CD8-positive, alpha-beta memory T cell (primary cell): ENCODE measurements at regions not wholly inside any gene's neighbourhood (a gene's known extent, or its start where the extent isn't known, plus 50 kb on each side); places are given as distances from the start of the nearest gene placed in this dataset.

ENCODE experiments used
- CTCF ChIA-PET: fragments of 350-600 bp; sonication (Branson Sonifier 250); formaldehyde crosslinking; loops from one replicate; lab custom pipeline; 2021; ENCODE audit warnings: antibody characterized with exemption; lab: Charles Lee
- POLR2A ChIA-PET: fragments of 350-600 bp; sonication (Branson Sonifier 250); formaldehyde crosslinking; loops from one replicate; lab custom pipeline; 2021; ENCODE audit warnings: antibody characterized with exemption; lab: Charles Lee
- DNase-seq, 5 donors: peaks; one replicate each; pipeline versions ENCODE4 v3.0.0 to v3.0.0-alpha.2; 2020 to 2022; ENCODE audit warnings: mixed read lengths in 1 of 5
- H3K27ac ChIP-seq: one replicate; pipeline ENCODE4 v1.7.0; 2013; ENCODE audit warnings: low read depth, mild to moderate bottlenecking, low read length, moderate library complexity
- H3K27me3 ChIP-seq: 2 replicates; pipeline ENCODE4 v1.7.0; 2013; ENCODE audit warnings: low read length, mild to moderate bottlenecking; ENCODE audit not compliant: insufficient read depth, poor library complexity, severe bottlenecking
- H3K36me3 ChIP-seq: 2 replicates; pipeline ENCODE4 v1.7.0; 2013; ENCODE audit warnings: mild to moderate bottlenecking, low read length, moderate library complexity; ENCODE audit not compliant: insufficient read depth
- H3K4me1 ChIP-seq: 2 replicates; pipeline ENCODE4 v1.7.0; 2013; ENCODE audit warnings: mild to moderate bottlenecking, low read length, moderate library complexity; ENCODE audit not compliant: insufficient read depth
- H3K4me3 ChIP-seq: 2 replicates; pipeline ENCODE4 v1.7.0; 2013; ENCODE audit warnings: mild to moderate bottlenecking, low read length
- H3K9me3 ChIP-seq: 2 replicates; pipeline ENCODE4 v1.7.0; 2013; ENCODE audit warnings: mild to moderate bottlenecking, low read length
- H3K27ac Mint-ChIP-seq, 8 donors: one replicate each; pipeline ENCODE4 v1.8.0; 2020 to 2021; ENCODE audit warnings: mixed read lengths in 8 of 8, mild to moderate bottlenecking in 6 of 8, inconsistent platforms in 3 of 8, moderate library complexity in 3 of 8
- H3K27me3 Mint-ChIP-seq, 2 donors: one replicate each; pipeline ENCODE4 v1.8.0; 2020 to 2021; ENCODE audit warnings: mixed read lengths in 2 of 2, mild to moderate bottlenecking in 1 of 2, moderate library complexity in 1 of 2
- H3K36me3 Mint-ChIP-seq, 3 donors: one replicate each; pipeline ENCODE4 v1.8.0; 2020 to 2021; ENCODE audit warnings: mixed read lengths in 3 of 3, inconsistent platforms in 1 of 3, mild to moderate bottlenecking in 1 of 3
- H3K4me1 Mint-ChIP-seq, 3 donors: one replicate each; pipeline ENCODE4 v1.8.0; 2020 to 2021; ENCODE audit warnings: mixed read lengths in 3 of 3, inconsistent platforms in 1 of 3, mild to moderate bottlenecking in 1 of 3
- H3K4me3 Mint-ChIP-seq, 7 donors: one replicate each; pipeline ENCODE4 v1.8.0; 2020 to 2021; ENCODE audit warnings: mixed read lengths in 7 of 7, mild to moderate bottlenecking in 6 of 7, moderate library complexity in 4 of 7, inconsistent platforms in 2 of 7
- H3K9me3 Mint-ChIP-seq, 5 donors: one replicate each; pipeline ENCODE4 v1.8.0; 2020 to 2022; ENCODE audit warnings: mixed read lengths in 5 of 5, mild to moderate bottlenecking in 3 of 5, moderate library complexity in 2 of 5, inconsistent platforms in 1 of 5

DNA sequence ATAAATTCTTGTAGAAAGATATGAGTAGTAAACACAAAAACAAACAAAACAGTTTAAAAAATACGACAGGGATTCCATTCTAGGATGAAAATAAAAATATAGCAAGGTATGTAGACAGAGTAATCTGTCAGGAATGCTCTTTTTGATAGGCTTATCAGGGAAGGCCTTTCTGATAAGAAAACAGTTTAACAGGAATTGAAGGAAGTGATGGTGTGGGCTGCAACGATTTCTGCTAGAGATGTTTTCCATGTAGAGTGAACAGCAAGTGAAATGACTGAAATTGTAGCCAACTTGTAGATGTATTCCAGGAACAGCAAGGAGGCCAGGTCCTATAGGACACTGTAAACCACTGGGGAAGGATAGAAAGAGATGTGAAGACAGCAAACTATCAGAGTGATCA is 689.7 kb upstream of the GJE1 start:
- Histone ChIP-seq H3K27ac (no peak overlapping the region), H3K27me3 (no peaks in the 10 kb centered on the region), H3K36me3 (no peaks in the 10 kb centered on the region), H3K4me3 (no peak overlapping the region), H3K4me1 (no peaks in the 10 kb centered on the region), H3K9me3 (no peaks in the 10 kb centered on the region)
- no peak for DNase-seq
- no peak overlapping the region for H3K27ac Mint-ChIP-seq
- no peaks in the 10 kb centered on the region for H3K36me3 Mint-ChIP-seq
- no peak overlapping the region for H3K4me3 Mint-ChIP-seq
- ChIA-PET CTCF (no interaction called here), POLR2A (no interaction called here)
- peaks cover 0 to 4% (median 0%) of the 10 kb centered on the region in 5 donors for H3K9me3 Mint-ChIP-seq
- no peaks in the 10 kb centered on the region for H3K4me1 Mint-ChIP-seq
- H3K27me3 Mint-ChIP-seq, result peaks cover 2 to 5% of the 10 kb centered on the region in 2 donors

DNA sequence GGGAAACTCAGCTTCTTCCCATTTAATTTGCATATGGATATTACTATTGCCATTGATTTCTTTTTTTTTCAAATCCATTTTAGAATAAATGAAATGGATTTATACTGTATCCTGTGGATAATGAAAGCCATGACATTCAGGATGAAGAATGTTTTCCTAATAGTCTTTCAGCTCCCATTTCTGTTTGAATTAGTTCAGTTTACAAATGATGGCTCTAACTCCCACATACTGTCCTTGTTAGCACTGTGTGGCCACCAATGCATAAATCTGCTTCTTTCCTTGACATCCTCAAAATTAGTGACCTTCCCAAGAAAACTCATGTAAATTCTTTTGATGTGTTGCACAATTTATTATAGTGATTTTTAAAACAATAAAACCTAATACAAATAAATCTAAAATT is 693.2 kb upstream of the GJE1 start:
- Mint-ChIP-seq H3K27me3 (peaks cover 0 to 2% of the 10 kb centered on the region in 2 donors), H3K4me3 (no peak overlapping the region), H3K36me3 (no peaks in the 10 kb centered on the region), H3K4me1 (no peaks in the 10 kb centered on the region), H3K9me3 (peaks cover 0 to 4% (median 0%) of the 10 kb centered on the region in 5 donors), H3K27ac (no peak overlapping the region)
- Histone ChIP-seq H3K9me3 (no peaks in the 10 kb centered on the region), H3K4me1 (no peaks in the 10 kb centered on the region), H3K27me3 (no peaks in the 10 kb centered on the region), H3K36me3 (no peaks in the 10 kb centered on the region), H3K27ac (no peak overlapping the region), H3K4me3 (no peak overlapping the region)
- DNase-seq, result no peak
- ChIA-PET CTCF (no interaction called here), POLR2A (no interaction called here)

DNA sequence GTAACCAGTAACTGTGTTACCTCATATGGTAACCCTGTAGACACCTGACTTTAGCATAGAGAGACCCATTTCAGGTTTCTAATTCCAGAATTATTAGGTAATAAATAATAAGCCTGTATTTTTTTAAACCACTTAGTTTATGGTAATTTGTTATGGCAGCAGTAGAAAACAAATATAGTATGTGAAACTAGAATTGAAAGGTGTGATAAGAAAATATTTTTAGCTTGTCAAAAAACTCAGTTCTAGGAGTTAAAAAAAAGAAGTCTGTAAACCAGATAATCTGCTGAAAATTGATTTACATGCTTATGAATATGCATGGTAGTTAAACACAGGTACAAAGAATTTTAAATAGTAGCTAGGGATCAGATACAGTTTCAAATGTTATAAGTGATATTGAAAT is 695.0 kb upstream of the GJE1 start:
- Mint-ChIP-seq H3K27me3 (peaks cover 0 to 2% of the 10 kb centered on the region in 2 donors), H3K4me3 (no peak overlapping the region), H3K27ac (no peak overlapping the region), H3K36me3 (no peaks in the 10 kb centered on the region), H3K4me1 (no peaks in the 10 kb centered on the region), H3K9me3 (peaks cover 0 to 4% (median 0%) of the 10 kb centered on the region in 5 donors)
- no peaks in the 10 kb centered on the region for H3K4me1 ChIP-seq
- ChIA-PET POLR2A (interaction anchor here (0.7 kb wide), 1 partner anchor 116 kb away, joined by 3 read pairs; no protein-coding TSS in a partner anchor), CTCF (no interaction called here)
- H3K27ac ChIP-seq, result no peak overlapping the region
- H3K27me3 ChIP-seq, result no peaks in the 10 kb centered on the region
- H3K4me3 ChIP-seq, result no peak overlapping the region
- H3K36me3 ChIP-seq, result no peaks in the 10 kb centered on the region
- H3K9me3 ChIP-seq, result no peaks in the 10 kb centered on the region
- no peak for DNase-seq

DNA sequence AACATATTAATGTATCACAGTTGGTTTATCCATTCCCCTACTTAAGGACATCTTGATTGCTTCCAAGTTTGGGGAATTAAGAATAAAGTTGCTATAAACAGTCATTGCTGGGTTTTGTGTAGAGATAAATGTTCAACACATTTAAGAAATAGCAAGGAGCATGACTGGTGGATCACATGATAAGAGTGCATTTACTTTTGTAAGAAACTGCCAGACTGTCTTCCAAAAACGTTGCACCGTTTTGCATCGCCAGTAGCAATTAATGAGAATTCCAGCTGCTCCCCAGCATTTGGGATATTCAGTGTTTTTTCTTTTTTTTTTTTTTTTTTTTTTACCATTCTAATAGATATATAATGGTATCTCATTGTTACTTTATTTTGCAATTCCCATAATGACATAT is 695.7 kb upstream of the GJE1 start:
- H3K36me3 Mint-ChIP-seq, result no peaks in the 10 kb centered on the region
- H3K9me3 Mint-ChIP-seq, result peaks cover 0 to 4% (median 0%) of the 10 kb centered on the region in 5 donors
- Histone ChIP-seq H3K9me3 (no peaks in the 10 kb centered on the region), H3K36me3 (no peaks in the 10 kb centered on the region), H3K27ac (no peak overlapping the region), H3K4me1 (no peaks in the 10 kb centered on the region), H3K27me3 (no peaks in the 10 kb centered on the region), H3K4me3 (no peak overlapping the region)
- H3K27ac Mint-ChIP-seq, result no peak overlapping the region
- peaks cover 0 to 2% of the 10 kb centered on the region in 2 donors for H3K27me3 Mint-ChIP-seq
- DNase-seq, result no peak
- no peaks in the 10 kb centered on the region for H3K4me1 Mint-ChIP-seq
- H3K4me3 Mint-ChIP-seq, result no peak overlapping the region
- POLR2A ChIA-PET, result no interaction called here
- CTCF ChIA-PET, result no interaction called here

DNA sequence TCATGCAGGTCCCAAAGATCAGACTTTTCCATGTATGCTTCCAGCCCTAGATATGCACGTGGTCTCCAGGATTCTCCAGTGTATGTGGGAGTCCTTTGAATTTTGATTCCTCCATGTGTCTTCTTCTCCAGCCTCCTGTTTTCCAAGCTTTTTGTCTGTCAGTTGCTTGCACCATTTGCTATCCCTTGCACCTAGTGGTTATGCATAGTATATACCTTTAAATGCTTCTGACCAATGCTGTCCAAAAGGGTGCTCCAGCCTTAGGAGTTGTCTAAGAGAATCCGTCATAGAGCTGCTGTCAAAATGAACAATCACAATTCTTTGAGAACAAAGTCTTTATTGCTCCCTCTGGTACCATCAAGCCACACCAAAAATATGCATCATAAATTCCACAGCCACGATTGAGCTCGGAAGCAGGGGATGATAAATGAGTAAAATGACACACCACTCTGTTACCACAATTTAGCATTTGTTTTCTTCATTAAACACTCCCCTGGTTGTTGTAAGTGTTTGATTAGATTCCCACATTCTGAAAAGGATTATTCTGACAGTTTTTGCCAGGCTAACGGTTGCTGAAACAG is 706.2 kb upstream of the GJE1 start:
- Histone ChIP-seq H3K27ac (no peak overlapping the region), H3K36me3 (no peaks in the 10 kb centered on the region), H3K9me3 (no peaks in the 10 kb centered on the region), H3K4me1 (no peaks in the 10 kb centered on the region), H3K4me3 (no peak overlapping the region), H3K27me3 (no peaks in the 10 kb centered on the region)
- Mint-ChIP-seq H3K4me1 (no peaks in the 10 kb centered on the region), H3K27me3 (peaks cover 8 to 31% of the 10 kb centered on the region in 2 donors), H3K27ac (no peak overlapping the region), H3K9me3 (peaks cover 22 to 24% (median 22%) of the 10 kb centered on the region in 5 donors), H3K36me3 (peaks cover 0 to 22% (median 0%) of the 10 kb centered on the region in 3 donors), H3K4me3 (no peak overlapping the region)
- no peak for DNase-seq
- ChIA-PET POLR2A (no interaction called here), CTCF (interaction anchor here (1.0 kb wide), 1 partner anchor 108 kb away, joined by 3 read pairs; no protein-coding TSS in a partner anchor)

DNA sequence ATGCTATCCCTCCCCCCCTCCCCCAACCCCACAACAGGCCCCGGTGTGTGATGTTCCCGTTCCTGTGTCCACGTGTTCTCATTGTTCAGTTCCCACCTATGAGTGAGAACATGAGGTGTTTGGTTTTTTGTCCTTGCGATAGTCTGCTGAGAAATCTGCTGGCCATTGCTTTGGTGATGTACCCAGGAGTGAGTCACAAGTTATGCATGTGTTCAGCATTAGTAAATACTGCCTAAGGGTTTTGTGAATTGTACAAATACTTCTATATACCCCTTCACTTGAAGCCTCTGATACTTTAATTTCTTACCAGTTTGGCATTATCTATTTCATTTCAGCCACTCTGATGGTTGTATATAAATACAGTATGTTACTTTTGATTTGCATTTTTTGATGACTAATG is 711.3 kb upstream of the GJE1 start:
- CTCF ChIA-PET, result no interaction called here

DNA sequence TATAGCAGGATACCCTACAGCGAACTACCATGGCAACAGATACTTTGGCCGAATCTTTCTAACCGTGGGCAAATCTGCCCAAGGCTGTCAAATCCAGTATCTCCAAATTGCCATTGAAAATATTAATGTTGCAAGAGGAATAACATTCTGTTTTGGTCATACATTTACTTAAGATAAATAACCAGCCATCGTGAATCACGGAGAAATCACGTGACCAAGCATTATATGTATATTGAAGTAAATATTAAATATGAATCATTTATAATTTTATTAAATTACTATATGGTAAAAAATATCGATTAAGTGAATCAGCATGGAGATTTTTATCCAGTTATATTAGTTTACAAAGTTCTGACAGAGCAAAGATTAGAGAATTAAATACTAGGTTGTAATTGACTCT is 714.6 kb upstream of the GJE1 start:
- POLR2A ChIA-PET, result no interaction called here
- Mint-ChIP-seq H3K4me3 (no peak overlapping the region), H3K9me3 (no peaks in the 10 kb centered on the region), H3K27me3 (peaks cover 0 to 2% of the 10 kb centered on the region in 2 donors), H3K27ac (no peak overlapping the region), H3K4me1 (peaks cover 0 to 4% (median 0%) of the 10 kb centered on the region in 3 donors), H3K36me3 (no peaks in the 10 kb centered on the region)
- CTCF ChIA-PET, result no interaction called here
- Histone ChIP-seq H3K36me3 (no peaks in the 10 kb centered on the region), H3K4me1 (no peaks in the 10 kb centered on the region), H3K9me3 (no peaks in the 10 kb centered on the region), H3K27me3 (peaks cover 3% of the 10 kb centered on the region), H3K4me3 (no peak overlapping the region), H3K27ac (no peak overlapping the region)
- DNase-seq, result no peak

More for the DNA sequence above, 711.3 kb upstream of the GJE1 start:
- Histone ChIP-seq H3K4me1 (no peaks in the 10 kb centered on the region), H3K9me3 (no peaks in the 10 kb centered on the region), H3K27me3 (peaks cover 3% of the 10 kb centered on the region), H3K4me3 (no peak overlapping the region), H3K27ac (no peak overlapping the region), H3K36me3 (no peaks in the 10 kb centered on the region)
- Mint-ChIP-seq H3K36me3 (peaks cover 0 to 13% (median 0%) of the 10 kb centered on the region in 3 donors), H3K27ac (no peak overlapping the region), H3K4me1 (peaks cover 0 to 4% (median 0%) of the 10 kb centered on the region in 3 donors), H3K27me3 (peaks cover 6 to 10% of the 10 kb centered on the region in 2 donors), H3K4me3 (no peak overlapping the region), H3K9me3 (peaks cover 13 to 15% (median 14%) of the 10 kb centered on the region in 5 donors)
- no peak for DNase-seq
- POLR2A ChIA-PET, result no interaction called here

DNA sequence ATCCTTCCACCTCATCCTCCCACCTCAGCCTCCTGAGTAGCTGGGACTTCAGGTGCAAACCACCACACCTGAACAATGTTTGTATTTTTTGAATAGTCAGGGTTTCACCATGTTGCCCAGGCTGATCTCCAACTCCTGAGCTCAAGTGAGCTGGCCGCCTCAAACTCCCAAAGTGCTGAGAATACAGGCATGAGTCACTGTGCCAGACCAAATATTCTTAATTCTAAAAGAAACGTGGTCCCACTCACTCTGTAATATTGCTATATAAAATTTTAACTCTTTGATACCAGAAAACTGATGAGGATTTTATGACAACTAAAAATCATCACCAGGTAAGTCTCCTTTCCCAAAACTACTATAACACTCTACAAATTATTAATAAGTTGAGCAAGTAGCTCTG is 716.8 kb upstream of the GJE1 start:
- Histone ChIP-seq H3K4me3 (no peak overlapping the region), H3K27me3 (peaks cover 3% of the 10 kb centered on the region), H3K27ac (no peak overlapping the region), H3K9me3 (no peaks in the 10 kb centered on the region), H3K4me1 (no peaks in the 10 kb centered on the region), H3K36me3 (no peaks in the 10 kb centered on the region)
- CTCF ChIA-PET, result no interaction called here
- Mint-ChIP-seq H3K4me1 (peaks cover 0 to 4% (median 0%) of the 10 kb centered on the region in 3 donors), H3K4me3 (no peak overlapping the region), H3K9me3 (peaks cover 0 to 2% (median 0%) of the 10 kb centered on the region in 5 donors), H3K27ac (no peak overlapping the region), H3K27me3 (peaks cover 0 to 2% of the 10 kb centered on the region in 2 donors), H3K36me3 (no peaks in the 10 kb centered on the region)
- DNase-seq, result no peak
- POLR2A ChIA-PET, result no interaction called here
